Esophagus muscularis mucosa (tissue), 3 donors: ENCODE measurements at regions not wholly inside any gene's neighbourhood (a gene's known extent, or its start where the extent isn't known, plus 50 kb on each side); places are given as distances from the start of the nearest gene placed in this dataset.

ENCODE experiments used
- CTCF ChIP-seq, 3 experiments: fragments of 200-600 bp in 2 of 3; fragments of 450-650 bp in 1 of 3; sonication (generic) in 2 of 3; IDR thresholded peaks; one replicate each; pipeline ENCODE4 v1.5.1; 2017 to 2019; ENCODE audit warnings: antibody characterized with exemption in 3 of 3, mild to moderate bottlenecking in 2 of 3, moderate library complexity in 1 of 3
- POLR2AphosphoS5 ChIP-seq, 2 donors: sonication (generic); formaldehyde crosslinking; IDR thresholded peaks; one replicate each; pipeline ENCODE4 v1.6.1; 2017; ENCODE audit warnings: antibody characterized with exemption in 2 of 2

- TF ChIP-seq POLR2AphosphoS5 (IDR thresholded peaks at IDR 0.05) = no peak
- TF ChIP-seq CTCF (IDR thresholded peaks at IDR 0.05) = no peak
Measured at GRCh38 chr3:117400303-117400702, 690.7 kb downstream of the TUSC7 start.
